Upper lobe of left lung (tissue), 6 donors: ENCODE measurements at regions not wholly inside any gene's neighbourhood (a gene's known extent, or its start where the extent isn't known, plus 50 kb on each side); places are given as distances from the start of the nearest gene placed in this dataset.

ENCODE experiments used
- ATAC-seq, 2 donors: fragments of 200-7000 bp; cut with Tn5 transposase; one replicate each; pipeline ENCODE4 v1.9.1; 2022; ENCODE audit warnings: mild to moderate bottlenecking in 2 of 2, moderate library complexity in 2 of 2; ENCODE audit not compliant: low FRiP score in 2 of 2
- DNase-seq, 2 donors: peaks; one replicate each; pipeline ENCODE4 v3.0.0-alpha.2; 2019 to 2020
- H3K27ac ChIP-seq, 4 donors: fragments of 200-600 bp; sonication (generic); one replicate each; pipeline ENCODE4 v1.5.1; 2016 to 2019
- H3K27me3 ChIP-seq, 4 donors: fragments of 200-600 bp; sonication (generic); one replicate each; pipeline ENCODE4 v1.5.1; 2017 to 2019
- H3K36me3 ChIP-seq, 4 donors: fragments of 200-600 bp; sonication (generic); one replicate each; pipeline ENCODE4 v1.5.1; 2016 to 2019
- H3K4me1 ChIP-seq, 4 donors: fragments of 200-600 bp; sonication (generic); one replicate each; pipeline ENCODE4 v1.5.1; 2018 to 2019
- H3K4me3 ChIP-seq, 4 donors: fragments of 200-600 bp; sonication (generic); one replicate each; pipeline ENCODE4 v1.5.1; 2017 to 2019; ENCODE audit warnings: mild to moderate bottlenecking in 2 of 4, moderate library complexity in 1 of 4
- H3K9me3 ChIP-seq, 4 donors: fragments of 200-600 bp; sonication (generic); one replicate each; pipeline ENCODE4 v1.5.1; 2018 to 2019
- EP300 ChIP-seq, 4 donors: sonication (generic); formaldehyde crosslinking; IDR thresholded peaks; one replicate each; pipeline ENCODE4 v1.5.1; 2017; ENCODE audit warnings: antibody characterized with exemption in 4 of 4, control low read depth in 2 of 4
- POLR2A ChIP-seq, 4 donors: fragments of 450-650 bp; IDR thresholded peaks; one replicate each; pipeline ENCODE4 v1.5.1; 2016 to 2017; ENCODE audit warnings: antibody characterized with exemption in 4 of 4, mild to moderate bottlenecking in 2 of 4
- POLR2AphosphoS5 ChIP-seq, 2 donors: sonication (generic); formaldehyde crosslinking; IDR thresholded peaks; one replicate each; pipeline ENCODE4 v1.5.1; 2017; ENCODE audit warnings: antibody characterized with exemption in 2 of 2
- WGBS, 2 donors: methylation state at CpG; one replicate each; pipeline ENCODE4 v1.1.5; 2017 to 2018; 5-methylcytosine and 5-hydroxymethylcytosine counted together
- TF ChIP-seq, protein P1 (sequence below), 6 experiments: fragments of 450-650 bp in 4 of 6; fragments of 200-600 bp in 2 of 6; sonication (generic) in 2 of 6; IDR thresholded peaks; one replicate each; pipeline ENCODE4 v1.5.1; 2016 to 2019; ENCODE audit warnings: antibody characterized with exemption in 6 of 6
- donor health status: DM: no; HTN: no; CAD: no; lungs with moderate emphysema.
- donor health status: DM: no; HTN: yes; CAD: no; lungs with severe emphysema.

GRCh38 chr1:67958472-67958871 lies 92.0 kb downstream of the DIRAS3 start:
- 97 to 100% methylated on average over 1 of the region's 1 CpG for WGBS, 2 donors
- Histone ChIP-seq H3K27ac (no peak overlapping the region), H3K4me3 (no peak overlapping the region), H3K9me3 (peaks cover 4 to 14% (median 7%) of the 10 kb centered on the region in 4 donors), H3K4me1 (peaks cover 0 to 8% (median 3%) of the 10 kb centered on the region in 4 donors), H3K36me3 (no peaks in the 10 kb centered on the region), H3K27me3 (no peaks in the 10 kb centered on the region)
- ATAC-seq = no peak
- TF ChIP-seq POLR2AphosphoS5 (IDR thresholded peaks at IDR 0.05) (no peak), EP300 (IDR thresholded peaks at IDR 0.05) (no peak), POLR2A (IDR thresholded peaks at IDR 0.05) (no peak)
- TF ChIP-seq, protein P1, sequence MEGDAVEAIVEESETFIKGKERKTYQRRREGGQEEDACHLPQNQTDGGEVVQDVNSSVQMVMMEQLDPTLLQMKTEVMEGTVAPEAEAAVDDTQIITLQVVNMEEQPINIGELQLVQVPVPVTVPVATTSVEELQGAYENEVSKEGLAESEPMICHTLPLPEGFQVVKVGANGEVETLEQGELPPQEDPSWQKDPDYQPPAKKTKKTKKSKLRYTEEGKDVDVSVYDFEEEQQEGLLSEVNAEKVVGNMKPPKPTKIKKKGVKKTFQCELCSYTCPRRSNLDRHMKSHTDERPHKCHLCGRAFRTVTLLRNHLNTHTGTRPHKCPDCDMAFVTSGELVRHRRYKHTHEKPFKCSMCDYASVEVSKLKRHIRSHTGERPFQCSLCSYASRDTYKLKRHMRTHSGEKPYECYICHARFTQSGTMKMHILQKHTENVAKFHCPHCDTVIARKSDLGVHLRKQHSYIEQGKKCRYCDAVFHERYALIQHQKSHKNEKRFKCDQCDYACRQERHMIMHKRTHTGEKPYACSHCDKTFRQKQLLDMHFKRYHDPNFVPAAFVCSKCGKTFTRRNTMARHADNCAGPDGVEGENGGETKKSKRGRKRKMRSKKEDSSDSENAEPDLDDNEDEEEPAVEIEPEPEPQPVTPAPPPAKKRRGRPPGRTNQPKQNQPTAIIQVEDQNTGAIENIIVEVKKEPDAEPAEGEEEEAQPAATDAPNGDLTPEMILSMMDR (IDR thresholded peaks at IDR 0.05) = no peak
- no peak for DNase-seq

DNA sequence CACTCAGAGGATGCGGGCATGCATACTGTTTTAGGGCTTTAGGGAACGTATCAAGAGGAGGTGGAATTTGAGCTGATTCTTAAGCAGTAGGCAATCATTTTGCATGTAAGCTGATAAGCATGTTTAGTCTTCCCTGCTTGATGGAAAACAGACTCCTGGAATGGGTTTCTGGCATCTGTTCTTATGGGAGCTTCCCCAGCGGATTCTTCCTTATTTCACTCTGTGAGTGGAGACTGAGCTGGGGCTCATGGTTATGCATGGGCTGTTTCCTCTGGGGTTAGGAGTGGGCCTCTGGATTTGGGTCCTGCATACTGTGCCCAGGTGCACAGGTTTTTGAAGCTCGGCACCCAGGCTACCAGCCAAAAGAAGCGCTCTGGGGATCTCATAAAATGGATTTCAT lies 93.4 kb downstream of the DIRAS3 start:
- Histone ChIP-seq H3K4me1 (peaks cover 0 to 8% (median 3%) of the 10 kb centered on the region in 4 donors), H3K27me3 (no peaks in the 10 kb centered on the region), H3K9me3 (peaks cover 0 to under 1% (median 0%) of the 10 kb centered on the region in 4 donors), H3K27ac (no peak overlapping the region), H3K4me3 (no peak overlapping the region), H3K36me3 (no peaks in the 10 kb centered on the region)
- DNase-seq (no peak), ATAC-seq (peak in 1 of 2 donors; percentile 54)
- TF ChIP-seq POLR2A (IDR thresholded peaks at IDR 0.05) (no peak), EP300 (IDR thresholded peaks at IDR 0.05) (no peak), POLR2AphosphoS5 (IDR thresholded peaks at IDR 0.05) (no peak)
- TF ChIP-seq, protein P1 (IDR thresholded peaks at IDR 0.05) = no peak
- 71 to 85% methylated on average over 5 of the region's 5 CpGs for WGBS, 2 donors

DNA sequence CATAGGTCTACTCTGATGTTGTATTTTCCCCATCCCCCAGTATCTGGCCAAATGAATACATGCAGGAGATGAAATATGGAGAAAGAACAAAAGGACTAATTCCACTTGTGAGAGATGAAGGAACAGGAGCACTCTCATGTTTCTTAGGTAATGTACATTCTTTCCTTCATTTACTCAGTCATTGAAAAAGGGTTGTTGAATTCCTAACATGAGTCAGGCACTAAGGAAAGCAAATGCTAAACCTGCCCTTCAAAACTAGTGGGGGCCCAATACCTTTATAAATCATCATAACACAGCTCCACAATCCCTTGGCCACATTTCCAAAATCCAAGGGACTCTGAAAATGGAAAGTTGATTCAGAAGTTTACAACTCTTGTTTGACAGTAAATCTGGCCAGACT lies 94.3 kb downstream of the DIRAS3 start:
- Histone ChIP-seq H3K4me1 (peaks cover 0 to 8% (median 3%) of the 10 kb centered on the region in 4 donors), H3K27ac (no peak overlapping the region), H3K9me3 (no peaks in the 10 kb centered on the region), H3K4me3 (no peak overlapping the region), H3K36me3 (no peaks in the 10 kb centered on the region), H3K27me3 (no peaks in the 10 kb centered on the region)
- TF ChIP-seq, protein P1 (IDR thresholded peaks at IDR 0.05) = no peak
- peak in 1 of 4 donors; percentile 30 for TF ChIP-seq EP300 (IDR thresholded peaks at IDR 0.05)
- no peak for DNase-seq
- peak; percentile 33 to 53 for ATAC-seq

GRCh38 chr1:67955591-67955990 lies 94.8 kb downstream of the DIRAS3 start:
- ATAC-seq (peak; percentile 64 to 68), DNase-seq (peak in 1 of 2 donors; percentile 53)
- no peaks in the 10 kb centered on the region for H3K9me3 ChIP-seq
- H3K36me3 ChIP-seq = no peaks in the 10 kb centered on the region
- 64 to 76% methylated on average over 2 of the region's 2 CpGs for WGBS, 2 donors
- peaks cover 0 to 8% (median 3%) of the 10 kb centered on the region in 4 donors for H3K4me1 ChIP-seq
- no peak overlapping the region for H3K4me3 ChIP-seq
- TF ChIP-seq EP300 (IDR thresholded peaks at IDR 0.05) (peak in 1 of 4 donors; percentile 66), POLR2A (IDR thresholded peaks at IDR 0.05) (no peak), POLR2AphosphoS5 (IDR thresholded peaks at IDR 0.05) (peak in 1 of 2 donors; percentile 28)
- TF ChIP-seq, protein P1 (IDR thresholded peaks at IDR 0.05) = no peak
- no peak overlapping the region for H3K27ac ChIP-seq
- no peaks in the 10 kb centered on the region for H3K27me3 ChIP-seq

DNA sequence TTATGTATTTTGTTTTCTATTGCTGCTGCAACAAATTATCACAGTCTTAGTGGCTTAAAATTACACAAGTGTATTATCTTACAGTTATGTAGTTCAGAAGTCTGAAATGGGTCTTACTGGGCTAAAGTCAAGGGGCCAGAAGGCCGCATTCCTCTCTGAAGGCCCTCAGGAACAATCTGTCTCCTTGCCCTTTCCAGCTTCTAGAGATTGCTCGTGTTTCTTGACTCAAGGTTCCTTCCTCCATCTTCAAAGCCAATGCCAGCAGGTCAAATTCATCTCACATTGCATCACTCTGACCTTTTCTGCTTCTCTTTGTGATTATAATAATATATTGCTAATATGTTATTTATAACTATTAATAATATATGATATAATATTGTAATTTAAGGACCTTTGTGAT lies 97.1 kb downstream of the DIRAS3 start:
- no peak for ATAC-seq

More for the DNA sequence above, 97.1 kb downstream of the DIRAS3 start:
- H3K27me3 ChIP-seq = no peaks in the 10 kb centered on the region
- 70 to 73% methylated on average over 2 of the region's 2 CpGs for WGBS, 2 donors
- no peak for DNase-seq
- peaks cover 0 to 8% (median 3%) of the 10 kb centered on the region in 4 donors for H3K4me1 ChIP-seq
- no peaks in the 10 kb centered on the region for H3K9me3 ChIP-seq
- H3K4me3 ChIP-seq = no peak overlapping the region
- no peaks in the 10 kb centered on the region for H3K36me3 ChIP-seq
- no peak for TF ChIP-seq POLR2AphosphoS5 (IDR thresholded peaks at IDR 0.05)
- TF ChIP-seq EP300 (IDR thresholded peaks at IDR 0.05) = no peak
- TF ChIP-seq POLR2A (IDR thresholded peaks at IDR 0.05) = no peak
- TF ChIP-seq, protein P1 (IDR thresholded peaks at IDR 0.05) = no peak
- H3K27ac ChIP-seq = no peak overlapping the region
